ENCODE measurements at regions not wholly inside any gene's neighbourhood (a gene's known extent, or its start where the extent isn't known, plus 50 kb on each side); places are given as distances from the start of the nearest gene placed in this dataset.

- no peak for TF ChIP-seq POLR2A (IDR thresholded peaks at IDR 0.05)
- TF ChIP-seq CTCF (IDR thresholded peaks at IDR 0.05) = no peak
These were observed 262.0 kb downstream of the MAN2A1 start for GRCh38 chr5:109951758-109952157.
